LNCaP clone FGC (cell line): ENCODE measurements at regions not wholly inside any gene's neighbourhood (a gene's known extent, or its start where the extent isn't known, plus 50 kb on each side); places are given as distances from the start of the nearest gene placed in this dataset.

Experiments
- DNase-seq: peaks from one replicate; pipeline ENCODE4 v3.0.0-alpha.2; 2011; ENCODE audit warnings: low read depth
- H3K4me3 ChIP-seq: 2 replicates; pipeline ENCODE4 v1.5.1; 2011; ENCODE audit warnings: mild to moderate bottlenecking, low read depth, low read length, control low read depth
- TF ChIP-seq, protein P1 (sequence below): IDR thresholded peaks from 2 replicates; pipeline ENCODE4 v1.5.1; 2012; ENCODE audit warnings: mild to moderate bottlenecking; ENCODE audit not compliant: control insufficient read depth, insufficient read depth; ENCODE audit errors: extremely low read depth

DNA sequence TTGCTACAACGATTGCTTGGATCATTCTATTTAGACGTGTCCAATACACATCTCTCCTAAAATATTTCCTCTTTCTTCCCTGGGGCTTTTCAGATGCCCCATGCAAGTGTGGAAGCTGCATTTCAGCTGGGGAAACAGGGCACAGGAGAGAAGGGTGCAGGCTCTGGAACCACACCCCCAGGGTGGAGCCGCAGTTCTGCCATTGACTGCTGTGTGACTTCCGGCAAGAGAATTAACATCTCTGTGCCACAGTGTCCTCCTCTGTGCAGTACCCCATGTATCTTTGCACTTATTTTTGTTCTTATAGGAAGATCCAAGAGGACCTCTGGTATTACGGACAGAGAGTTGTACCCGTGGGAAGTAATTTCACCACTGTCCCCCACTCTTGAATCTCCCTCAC, 405.3 kb upstream of the EEF2KMT start:
- TF ChIP-seq, protein P1, sequence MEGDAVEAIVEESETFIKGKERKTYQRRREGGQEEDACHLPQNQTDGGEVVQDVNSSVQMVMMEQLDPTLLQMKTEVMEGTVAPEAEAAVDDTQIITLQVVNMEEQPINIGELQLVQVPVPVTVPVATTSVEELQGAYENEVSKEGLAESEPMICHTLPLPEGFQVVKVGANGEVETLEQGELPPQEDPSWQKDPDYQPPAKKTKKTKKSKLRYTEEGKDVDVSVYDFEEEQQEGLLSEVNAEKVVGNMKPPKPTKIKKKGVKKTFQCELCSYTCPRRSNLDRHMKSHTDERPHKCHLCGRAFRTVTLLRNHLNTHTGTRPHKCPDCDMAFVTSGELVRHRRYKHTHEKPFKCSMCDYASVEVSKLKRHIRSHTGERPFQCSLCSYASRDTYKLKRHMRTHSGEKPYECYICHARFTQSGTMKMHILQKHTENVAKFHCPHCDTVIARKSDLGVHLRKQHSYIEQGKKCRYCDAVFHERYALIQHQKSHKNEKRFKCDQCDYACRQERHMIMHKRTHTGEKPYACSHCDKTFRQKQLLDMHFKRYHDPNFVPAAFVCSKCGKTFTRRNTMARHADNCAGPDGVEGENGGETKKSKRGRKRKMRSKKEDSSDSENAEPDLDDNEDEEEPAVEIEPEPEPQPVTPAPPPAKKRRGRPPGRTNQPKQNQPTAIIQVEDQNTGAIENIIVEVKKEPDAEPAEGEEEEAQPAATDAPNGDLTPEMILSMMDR, result no peak
- no peak for DNase-seq
- H3K4me3 ChIP-seq, result no peak overlapping the region

GRCh38 chr16:5502467-5502869, 404.9 kb upstream of the EEF2KMT start:
- no peak for DNase-seq
- no peak overlapping the region for H3K4me3 ChIP-seq
- TF ChIP-seq, protein P1, result peak; percentile 62

DNA sequence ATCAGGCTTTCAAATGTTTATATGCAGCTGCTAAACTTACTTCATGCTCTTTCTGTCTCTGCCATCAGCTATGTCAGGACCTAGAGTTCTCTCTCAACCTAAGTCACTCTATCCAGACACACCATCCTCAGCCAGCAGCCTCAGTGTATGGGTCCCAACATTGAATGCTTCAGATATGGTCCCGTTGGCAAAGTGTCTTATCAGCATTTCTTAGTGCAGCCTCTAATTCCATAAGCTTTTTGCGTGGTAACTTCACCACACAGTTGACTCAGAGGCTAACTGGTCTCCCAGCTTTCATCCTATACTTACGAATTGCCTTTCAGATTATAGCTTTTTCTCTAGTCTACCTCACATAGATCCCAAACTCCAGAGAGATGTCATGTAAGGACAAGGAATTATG, 402.9 kb upstream of the EEF2KMT start:
- H3K4me3 ChIP-seq, result no peak overlapping the region
- no peak for DNase-seq
- TF ChIP-seq, protein P1, result no peak

DNA sequence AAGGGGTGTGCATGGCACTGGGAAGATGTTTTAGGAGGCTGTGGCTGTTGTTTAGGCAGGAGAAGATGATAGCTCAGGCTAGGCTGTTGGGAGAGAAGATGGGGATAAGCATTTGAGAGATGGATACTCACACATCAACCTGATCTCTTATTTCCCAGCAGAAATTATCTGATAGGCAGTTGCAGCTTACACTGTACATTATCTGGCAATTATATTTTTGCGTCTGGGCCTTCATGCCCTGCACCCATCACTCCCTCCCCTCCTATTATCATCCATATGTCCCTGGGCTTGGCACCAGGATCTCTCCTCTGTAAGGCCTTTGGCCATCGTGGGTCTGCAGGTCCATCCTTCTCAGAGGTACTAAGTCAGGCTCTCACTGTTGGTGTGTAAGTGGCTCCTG, 401.0 kb upstream of the EEF2KMT start:
- TF ChIP-seq, protein P1, result no peak
- DNase-seq, result no peak
- H3K4me3 ChIP-seq, result no peak overlapping the region

GRCh38 chr16:5496013-5496412, 398.4 kb upstream of the EEF2KMT start:
- H3K4me3 ChIP-seq, result no peak overlapping the region
- TF ChIP-seq, protein P1, result no peak
- no peak for DNase-seq

- DNase-seq, result no peak
- TF ChIP-seq, protein P1, result peak; percentile 81
- no peak overlapping the region for H3K4me3 ChIP-seq
Observed at GRCh38 chr16:5490499-5490898, 392.9 kb upstream of the EEF2KMT start.

DNA sequence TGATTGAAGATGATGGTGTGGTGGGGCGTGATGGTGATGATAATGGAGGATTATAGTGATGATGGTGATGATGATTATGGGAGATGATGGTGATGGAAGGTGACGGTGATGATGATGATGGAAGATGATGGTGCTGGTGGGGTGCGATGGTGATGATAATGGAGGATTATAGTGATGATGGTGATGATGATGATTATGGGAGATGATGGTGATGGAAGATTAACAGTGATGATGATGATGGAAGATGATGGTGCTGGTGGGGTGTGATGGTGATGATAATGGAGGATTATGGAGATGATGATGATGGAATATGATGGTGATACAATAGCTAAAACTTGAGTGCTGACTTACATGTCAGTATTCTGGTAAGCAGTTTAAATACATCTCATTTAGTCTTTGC, 391.0 kb upstream of the EEF2KMT start:
- no peak overlapping the region for H3K4me3 ChIP-seq
- TF ChIP-seq, protein P1, result no peak
- no peak for DNase-seq
